Activated T-helper 1 cell treated with anti-CD3 and anti-CD28 coated beads, Interleukin-12 subunit alpha, Interleukin-12 subunit beta, Interleukin-2, Interleukin-4 antibody, amounts not matched to agents 30 ng/mL and 10 ng/mL and 1 ng/mL, durations not matched to agents 14 hours and 24 hours and 36 hours (primary cell): ENCODE measurements at regions not wholly inside any gene's neighbourhood (a gene's known extent, or its start where the extent isn't known, plus 50 kb on each side); places are given as distances from the start of the nearest gene placed in this dataset.

ENCODE experiments used
- DNase-seq: peaks from one replicate; pipeline ENCODE4 v3.0.0; 2021; ENCODE audit warnings: low spot score
- H3K27ac Mint-ChIP-seq: one replicate; pipeline ENCODE4 v1.8.0; 2021; ENCODE audit warnings: mild to moderate bottlenecking, mixed read lengths
- H3K27me3 Mint-ChIP-seq: one replicate; pipeline ENCODE4 v1.8.0; 2022; ENCODE audit warnings: mild to moderate bottlenecking, moderate library complexity, mixed read lengths; ENCODE audit not compliant: insufficient read depth
- H3K36me3 Mint-ChIP-seq: one replicate; pipeline ENCODE4 v1.8.0; 2021; ENCODE audit warnings: low read depth, mixed read lengths
- H3K4me1 Mint-ChIP-seq: one replicate; pipeline ENCODE4 v1.8.0; 2021; ENCODE audit warnings: low read depth, mixed read lengths
- H3K4me3 Mint-ChIP-seq: one replicate; pipeline ENCODE4 v1.8.0; 2021; ENCODE audit warnings: mild to moderate bottlenecking, moderate library complexity, mixed read lengths
- H3K9me3 Mint-ChIP-seq: one replicate; pipeline ENCODE4 v1.8.0; 2021; ENCODE audit warnings: mixed read lengths
- intact Hi-C: fragments of 100-400 bp; cut with micrococcal nuclease; formaldehyde crosslinking; loops from one replicate; pipeline ENCODE4 v1.15.1; 2024

- no peak for DNase-seq
- H3K27me3 Mint-ChIP-seq, result peaks cover 15% of the 10 kb centered on the region
- H3K4me3 Mint-ChIP-seq, result no peak overlapping the region
- intact Hi-C loops, result no loop called here
- no peaks in the 10 kb centered on the region for H3K36me3 Mint-ChIP-seq
- no peaks in the 10 kb centered on the region for H3K9me3 Mint-ChIP-seq
- H3K4me1 Mint-ChIP-seq, result no peaks in the 10 kb centered on the region
- no peak overlapping the region for H3K27ac Mint-ChIP-seq
Observed at GRCh38 chr10:63760034-63760707, 239.0 kb downstream of the REEP3 start.

DNA sequence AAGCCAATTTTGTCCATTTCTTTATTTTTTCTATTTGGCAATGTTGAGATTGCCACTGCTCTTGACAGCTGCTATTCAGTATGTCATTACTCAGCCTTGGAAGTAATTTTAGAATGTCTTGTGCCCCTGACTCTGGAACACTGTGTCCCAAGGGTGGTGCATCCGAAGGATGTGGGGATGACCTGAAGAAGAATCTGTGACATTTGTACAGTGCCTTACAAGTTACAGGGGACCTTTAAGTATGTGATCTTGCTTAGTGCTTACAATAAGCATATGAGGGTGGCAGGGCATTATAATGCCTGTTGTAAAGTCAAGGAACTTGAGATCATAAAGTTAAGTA lies 239.5 kb downstream of the REEP3 start:
- H3K27ac Mint-ChIP-seq, result no peak overlapping the region

DNA sequence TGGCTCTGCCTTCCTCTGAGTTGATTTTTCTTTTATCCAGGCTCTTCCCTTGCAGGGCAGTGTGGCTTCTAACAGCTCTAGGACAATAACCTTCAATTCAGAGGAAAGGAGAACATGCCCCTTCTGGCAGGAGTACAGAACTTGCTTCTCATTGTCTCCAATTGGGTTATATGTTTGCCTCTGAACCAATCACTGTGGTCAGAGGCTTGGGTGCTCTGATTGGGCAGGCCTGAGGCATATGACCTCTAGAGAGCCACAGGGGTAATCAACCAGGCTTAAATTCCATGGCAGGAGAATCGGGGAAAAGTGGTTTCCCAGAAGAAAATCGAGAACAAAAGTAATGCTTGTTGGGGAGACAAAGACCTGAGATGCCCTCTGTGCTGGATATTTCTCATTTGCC lies 240.0 kb downstream of the REEP3 start:
- H3K36me3 Mint-ChIP-seq, result no peaks in the 10 kb centered on the region
- H3K27me3 Mint-ChIP-seq, result peaks cover 10% of the 10 kb centered on the region
- H3K27ac Mint-ChIP-seq, result no peak overlapping the region
- intact Hi-C loops, result no loop called here
- H3K4me3 Mint-ChIP-seq, result no peak overlapping the region
- DNase-seq, result no peak
- H3K9me3 Mint-ChIP-seq, result no peaks in the 10 kb centered on the region
- H3K4me1 Mint-ChIP-seq, result no peaks in the 10 kb centered on the region

More for the DNA sequence above, 239.5 kb downstream of the REEP3 start:
- H3K36me3 Mint-ChIP-seq, result no peaks in the 10 kb centered on the region
- no peak overlapping the region for H3K4me3 Mint-ChIP-seq
- DNase-seq, result no peak
- intact Hi-C loops, result no loop called here
- H3K9me3 Mint-ChIP-seq, result no peaks in the 10 kb centered on the region
- peaks cover 10% of the 10 kb centered on the region for H3K27me3 Mint-ChIP-seq
- H3K4me1 Mint-ChIP-seq, result no peaks in the 10 kb centered on the region

DNA sequence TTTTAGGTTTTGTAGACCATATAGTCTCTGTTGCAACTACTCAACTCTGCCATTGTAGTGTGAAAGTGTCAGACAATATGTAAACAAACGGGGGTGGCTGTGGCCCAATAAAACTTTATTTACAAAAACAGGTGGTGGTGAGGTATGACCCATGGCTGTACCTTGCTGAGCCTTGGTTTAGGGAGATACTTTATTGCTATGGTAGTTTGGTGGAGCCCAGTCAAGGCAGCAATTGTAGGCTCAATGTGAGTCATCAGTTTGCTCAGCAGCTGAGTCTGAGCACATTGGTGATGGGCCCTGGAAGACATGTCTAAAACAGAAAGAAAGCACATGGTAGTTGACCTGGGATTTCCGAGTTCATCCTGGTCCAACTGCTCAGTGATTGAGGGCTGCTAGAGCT lies 242.5 kb downstream of the REEP3 start:
- no peak overlapping the region for H3K27ac Mint-ChIP-seq

GRCh38 chr10:63765126-63765525 lies 243.9 kb downstream of the REEP3 start:
- DNase-seq, result no peak
- no peaks in the 10 kb centered on the region for H3K36me3 Mint-ChIP-seq
- no peak overlapping the region for H3K27ac Mint-ChIP-seq
- intact Hi-C loops, result no loop called here
- no peak overlapping the region for H3K4me3 Mint-ChIP-seq
- peaks cover 2% of the 10 kb centered on the region for H3K27me3 Mint-ChIP-seq
- no peaks in the 10 kb centered on the region for H3K4me1 Mint-ChIP-seq
- H3K9me3 Mint-ChIP-seq, result no peaks in the 10 kb centered on the region

More for the DNA sequence above, 242.5 kb downstream of the REEP3 start:
- H3K9me3 Mint-ChIP-seq, result no peaks in the 10 kb centered on the region
- no peaks in the 10 kb centered on the region for H3K36me3 Mint-ChIP-seq
- H3K27me3 Mint-ChIP-seq, result peaks cover 7% of the 10 kb centered on the region
- DNase-seq, result no peak
- H3K4me3 Mint-ChIP-seq, result no peak overlapping the region
- intact Hi-C loops, result no loop called here
- no peaks in the 10 kb centered on the region for H3K4me1 Mint-ChIP-seq

- peaks cover 5% of the 10 kb centered on the region for H3K27me3 Mint-ChIP-seq
- no peaks in the 10 kb centered on the region for H3K36me3 Mint-ChIP-seq
- no peak overlapping the region for H3K27ac Mint-ChIP-seq
- no peaks in the 10 kb centered on the region for H3K4me1 Mint-ChIP-seq
- no peaks in the 10 kb centered on the region for H3K9me3 Mint-ChIP-seq
- no peak for DNase-seq
- no peak overlapping the region for H3K4me3 Mint-ChIP-seq
- intact Hi-C loops, result loop anchor here (2.0 kb wide), 1 partner anchor 600 kb away; no protein-coding TSS in a partner anchor
Observed at GRCh38 chr10:63766745-63767137, 245.5 kb downstream of the REEP3 start.

- Mint-ChIP-seq H3K36me3 (no peaks in the 10 kb centered on the region), H3K4me1 (no peaks in the 10 kb centered on the region), H3K9me3 (no peaks in the 10 kb centered on the region), H3K27ac (no peak overlapping the region), H3K4me3 (no peak overlapping the region), H3K27me3 (peaks cover 5% of the 10 kb centered on the region)
- DNase-seq, result no peak
- intact Hi-C loops, result loop anchor here (2.0 kb wide), 1 partner anchor 600 kb away; no protein-coding TSS in a partner anchor
Observed at GRCh38 chr10:63767138-63767801, 246.1 kb downstream of the REEP3 start.

- DNase-seq, result no peak
- no peak overlapping the region for H3K4me3 Mint-ChIP-seq
- H3K27ac Mint-ChIP-seq, result no peak overlapping the region
- H3K36me3 Mint-ChIP-seq, result no peaks in the 10 kb centered on the region
- H3K9me3 Mint-ChIP-seq, result no peaks in the 10 kb centered on the region
- peaks cover 7% of the 10 kb centered on the region for H3K27me3 Mint-ChIP-seq
- no peaks in the 10 kb centered on the region for H3K4me1 Mint-ChIP-seq
- intact Hi-C loops, result no loop called here
Observed at GRCh38 chr10:63769367-63769766, 248.2 kb downstream of the REEP3 start.

DNA sequence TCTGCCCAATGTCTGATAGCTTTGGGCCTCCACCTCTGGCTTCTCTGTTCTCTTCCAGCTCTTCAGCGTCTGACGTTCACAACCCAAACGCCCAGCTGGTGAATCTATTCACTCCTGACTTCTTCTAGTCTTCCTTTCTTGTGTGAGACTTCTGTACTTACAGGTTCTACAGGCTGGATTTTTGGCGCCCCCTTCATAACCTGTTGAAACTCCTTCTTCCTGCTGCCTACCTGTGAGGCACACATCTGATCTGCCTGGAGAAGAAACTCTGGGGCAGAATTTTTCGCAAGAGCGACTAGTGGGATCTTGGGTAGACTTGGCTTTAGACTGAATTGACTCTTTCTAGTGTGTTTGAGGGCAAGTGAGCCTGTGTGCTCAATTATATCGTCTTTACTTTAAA lies 249.3 kb downstream of the REEP3 start:
- no peaks in the 10 kb centered on the region for H3K36me3 Mint-ChIP-seq
- DNase-seq, result no peak
- H3K4me3 Mint-ChIP-seq, result no peak overlapping the region
- H3K27ac Mint-ChIP-seq, result no peak overlapping the region
- no peaks in the 10 kb centered on the region for H3K4me1 Mint-ChIP-seq
- intact Hi-C loops, result no loop called here
- peaks cover 7% of the 10 kb centered on the region for H3K27me3 Mint-ChIP-seq
- no peaks in the 10 kb centered on the region for H3K9me3 Mint-ChIP-seq

DNA sequence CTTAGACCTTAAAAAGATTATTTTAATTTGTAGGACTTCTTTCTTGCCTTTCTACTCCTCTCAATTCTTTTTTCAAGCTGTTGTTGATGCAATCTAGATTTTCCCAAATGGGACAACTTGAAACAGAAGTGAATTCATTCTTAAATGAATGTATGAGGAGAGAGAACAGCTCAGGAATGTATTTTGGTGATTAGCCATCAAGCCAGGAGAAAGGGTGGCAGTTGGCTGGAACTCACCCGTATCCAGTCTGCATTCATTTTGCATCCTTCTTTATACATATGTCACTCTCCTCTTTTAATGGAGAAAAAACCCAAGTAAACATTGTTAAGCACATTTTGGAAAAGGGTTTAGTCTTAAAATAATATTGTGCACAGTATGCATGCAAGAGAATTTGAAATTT lies 251.3 kb downstream of the REEP3 start:
- intact Hi-C loops, result no loop called here

DNA sequence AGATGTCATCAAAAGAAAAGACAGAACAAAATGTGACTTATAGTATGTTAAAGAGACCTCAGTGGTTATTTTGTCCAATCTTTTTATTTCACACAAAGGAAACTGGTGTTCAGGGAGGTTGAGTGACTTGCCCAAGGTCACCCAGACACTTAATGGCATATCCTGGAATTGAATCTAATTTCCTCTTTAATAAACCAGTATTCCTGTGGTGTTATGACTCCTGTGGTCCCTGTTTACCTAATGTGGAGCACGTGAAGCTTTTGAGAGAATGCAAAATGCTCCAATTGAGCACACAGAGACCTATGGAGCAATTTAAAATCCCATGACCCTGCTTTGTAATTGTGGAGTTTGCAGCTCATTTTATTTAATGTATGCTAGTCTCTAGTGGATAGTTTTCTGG lies 251.9 kb downstream of the REEP3 start:
- H3K9me3 Mint-ChIP-seq, result no peaks in the 10 kb centered on the region
- no peak for DNase-seq
- no peak overlapping the region for H3K4me3 Mint-ChIP-seq
- H3K27ac Mint-ChIP-seq, result no peak overlapping the region
- intact Hi-C loops, result no loop called here
- H3K36me3 Mint-ChIP-seq, result no peaks in the 10 kb centered on the region
- peaks cover 5% of the 10 kb centered on the region for H3K27me3 Mint-ChIP-seq
- no peaks in the 10 kb centered on the region for H3K4me1 Mint-ChIP-seq

More for the DNA sequence above, 251.3 kb downstream of the REEP3 start:
- H3K27me3 Mint-ChIP-seq, result peaks cover 5% of the 10 kb centered on the region
- no peak overlapping the region for H3K4me3 Mint-ChIP-seq
- H3K27ac Mint-ChIP-seq, result no peak overlapping the region
- no peak for DNase-seq
- H3K4me1 Mint-ChIP-seq, result no peaks in the 10 kb centered on the region
- H3K9me3 Mint-ChIP-seq, result no peaks in the 10 kb centered on the region
- no peaks in the 10 kb centered on the region for H3K36me3 Mint-ChIP-seq

DNA sequence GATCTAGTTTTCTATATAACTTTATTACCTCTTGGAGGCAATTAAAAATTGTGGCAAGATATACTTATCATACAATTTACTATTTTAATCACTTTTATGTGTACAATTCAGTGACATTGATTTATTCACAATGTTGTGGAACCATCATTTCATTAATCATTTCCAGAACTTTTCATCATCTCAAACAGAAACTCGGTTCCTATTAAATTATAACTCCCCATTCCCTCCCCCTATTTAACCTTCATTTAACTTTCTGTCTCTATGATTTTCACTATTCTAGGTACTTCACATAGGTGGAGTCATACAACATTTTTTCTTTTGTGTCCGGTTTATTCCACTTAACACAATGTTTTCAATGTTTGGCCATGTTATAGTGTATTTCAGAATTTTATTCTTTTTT lies 252.8 kb downstream of the REEP3 start:
- intact Hi-C loops, result no loop called here
- Mint-ChIP-seq H3K4me3 (no peak overlapping the region), H3K27me3 (peaks cover 5% of the 10 kb centered on the region), H3K27ac (no peak overlapping the region), H3K36me3 (no peaks in the 10 kb centered on the region), H3K9me3 (no peaks in the 10 kb centered on the region), H3K4me1 (no peaks in the 10 kb centered on the region)
- no peak for DNase-seq

DNA sequence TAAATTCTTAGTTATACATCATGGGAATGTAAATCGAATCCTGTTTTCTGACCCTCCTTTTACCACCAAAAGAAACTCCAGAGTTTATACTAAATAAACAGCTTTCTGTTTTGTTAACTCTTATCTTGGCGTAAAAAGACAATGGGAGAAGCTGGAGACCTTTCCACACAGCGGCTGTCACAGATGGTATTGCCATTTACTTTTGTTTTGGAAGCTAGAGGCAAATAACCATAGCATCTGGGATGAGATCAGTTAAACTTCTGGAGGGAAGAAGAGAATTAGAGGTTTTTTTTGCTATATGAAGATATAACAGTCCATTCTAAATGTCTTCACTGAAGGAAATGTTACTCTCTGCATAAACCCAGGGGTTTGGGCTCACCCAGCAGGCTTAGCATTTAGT lies 258.9 kb downstream of the REEP3 start:
- H3K4me3 Mint-ChIP-seq, result no peak overlapping the region
- H3K27ac Mint-ChIP-seq, result no peak overlapping the region
- H3K27me3 Mint-ChIP-seq, result peaks cover 7% of the 10 kb centered on the region
- H3K36me3 Mint-ChIP-seq, result no peaks in the 10 kb centered on the region
- no peaks in the 10 kb centered on the region for H3K4me1 Mint-ChIP-seq
- H3K9me3 Mint-ChIP-seq, result no peaks in the 10 kb centered on the region
- no peak for DNase-seq
- intact Hi-C loops, result no loop called here
